ENCODE measurements at regions not wholly inside any gene's neighbourhood (a gene's known extent, or its start where the extent isn't known, plus 50 kb on each side); places are given as distances from the start of the nearest gene placed in this dataset.

DNA sequence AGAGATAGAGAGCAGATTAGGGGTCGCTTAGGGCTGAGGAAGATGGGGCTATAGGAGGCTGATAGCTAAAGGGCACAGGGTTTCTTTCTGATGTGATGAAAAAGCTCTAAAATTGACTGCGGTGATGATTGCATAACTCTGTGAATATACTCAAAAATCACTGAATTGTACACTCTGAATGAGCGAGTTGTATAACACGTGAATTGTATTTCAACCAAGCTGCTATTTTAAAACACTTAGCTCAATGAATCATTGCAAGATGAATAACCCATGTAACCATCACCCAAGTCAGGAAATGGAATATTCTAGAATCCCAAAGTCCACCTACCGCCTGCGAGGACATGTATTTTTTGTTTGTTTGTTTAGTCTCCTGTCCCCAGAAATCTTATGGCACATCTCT lies 60.1 kb upstream of the CCND2 start (continued):
- no peak for TF ChIP-seq YY1 (IDR thresholded peaks at IDR 0.05; ENCODE audit: low read depth)
- TF ChIP-seq CHD2 (IDR thresholded peaks at IDR 0.05; ENCODE audit: low read length, partially characterized antibody), result no peak
- TF ChIP-seq GABPA (IDR thresholded peaks at IDR 0.05; ENCODE audit: low read depth), result no peak

DNA sequence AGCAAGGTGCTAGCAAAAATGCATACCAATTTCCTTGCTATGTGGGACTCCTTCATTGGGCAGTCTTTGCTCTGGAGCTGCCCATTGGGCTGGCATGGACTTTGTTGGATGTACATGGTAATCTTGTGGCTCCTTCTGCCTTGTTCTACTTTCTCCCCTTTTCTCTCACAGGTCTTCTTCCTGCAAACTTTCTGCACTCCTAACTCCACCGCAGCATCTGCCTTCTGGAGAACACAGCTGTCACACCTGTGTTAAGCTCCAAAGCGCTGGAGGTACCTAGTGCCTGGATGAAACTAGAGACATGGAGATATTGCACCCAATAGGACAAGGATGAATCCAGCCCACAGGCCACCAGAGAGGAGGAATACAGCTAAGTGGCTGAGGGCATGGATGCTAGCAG lies 60.7 kb upstream of the CCND2 start:
- Histone ChIP-seq H3F3A (replicated peaks; ENCODE audit: insufficient read depth) (no peaks in the 10 kb centered on the region), H3K9me3 (no peaks in the 10 kb centered on the region), H2AFZ (ENCODE audit: low read depth) (no peak overlapping the region), H3K4me1 (ENCODE audit: control insufficient read depth in 1 of 2, insufficient read depth in 2 of 2, low read depth in 1 of 2, low read length in 1 of 2) (no peaks in the 10 kb centered on the region), H3K36me3 (replicated peaks in 1 of 2; ENCODE audit: control insufficient read depth in 1 of 2, insufficient read depth in 2 of 2, low read length in 1 of 2) (no peaks in the 10 kb centered on the region), H4K20me1 (ENCODE audit: insufficient read depth) (no peaks in the 10 kb centered on the region), H3K27me3 (ENCODE audit: insufficient read depth) (peaks cover 43% of the 10 kb centered on the region), H3K4me2 (no peak overlapping the region), H3K4me3 (ENCODE audit: low read depth in 2 of 2, low read length in 1 of 2) (no peak overlapping the region), H3K79me2 (ENCODE audit: insufficient read depth) (no peaks in the 10 kb centered on the region), H3K27ac (ENCODE audit: low read depth in 2 of 2, low read length in 1 of 2) (no peak overlapping the region), H3K9ac (no peak overlapping the region), H3K9me2 (no peaks in the 10 kb centered on the region)
- no peak for TF ChIP-seq TAF1 (IDR thresholded peaks at IDR 0.05; ENCODE audit: borderline replicate concordance, low read depth, low read length)
- no peak for TF ChIP-seq CHD2 (IDR thresholded peaks at IDR 0.05; ENCODE audit: low read length, partially characterized antibody)
- no peak for TF ChIP-seq MEF2A (IDR thresholded peaks at IDR 0.05; ENCODE audit: borderline replicate concordance, low read depth)
- TF ChIP-seq, protein P1, sequence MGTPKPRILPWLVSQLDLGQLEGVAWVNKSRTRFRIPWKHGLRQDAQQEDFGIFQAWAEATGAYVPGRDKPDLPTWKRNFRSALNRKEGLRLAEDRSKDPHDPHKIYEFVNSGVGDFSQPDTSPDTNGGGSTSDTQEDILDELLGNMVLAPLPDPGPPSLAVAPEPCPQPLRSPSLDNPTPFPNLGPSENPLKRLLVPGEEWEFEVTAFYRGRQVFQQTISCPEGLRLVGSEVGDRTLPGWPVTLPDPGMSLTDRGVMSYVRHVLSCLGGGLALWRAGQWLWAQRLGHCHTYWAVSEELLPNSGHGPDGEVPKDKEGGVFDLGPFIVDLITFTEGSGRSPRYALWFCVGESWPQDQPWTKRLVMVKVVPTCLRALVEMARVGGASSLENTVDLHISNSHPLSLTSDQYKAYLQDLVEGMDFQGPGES (IDR thresholded peaks at IDR 0.05; ENCODE audit: low read depth, low read length), result no peak
- no peak for TF ChIP-seq CTCF (IDR thresholded peaks at IDR 0.05)
- TF ChIP-seq, protein P2, sequence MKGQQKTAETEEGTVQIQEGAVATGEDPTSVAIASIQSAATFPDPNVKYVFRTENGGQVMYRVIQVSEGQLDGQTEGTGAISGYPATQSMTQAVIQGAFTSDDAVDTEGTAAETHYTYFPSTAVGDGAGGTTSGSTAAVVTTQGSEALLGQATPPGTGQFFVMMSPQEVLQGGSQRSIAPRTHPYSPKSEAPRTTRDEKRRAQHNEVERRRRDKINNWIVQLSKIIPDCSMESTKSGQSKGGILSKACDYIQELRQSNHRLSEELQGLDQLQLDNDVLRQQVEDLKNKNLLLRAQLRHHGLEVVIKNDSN (IDR thresholded peaks at IDR 0.05; ENCODE audit: borderline replicate concordance, low read depth), result no peak
- TF ChIP-seq TCF12 (IDR thresholded peaks at IDR 0.05), result no peak
- no peak for TF ChIP-seq REST (IDR thresholded peaks at IDR 0.05; ENCODE audit: low read depth, low read length)
- ChIA-PET POLR2A (no interaction called here), CTCF (no interaction called here)
- 0% methylated on average over 2 of the region's 2 CpGs for WGBS (ENCODE audit: low lambda C conversion rate)
- no peak for DNase-seq
